HEK293T (cell line): ENCODE measurements at regions not wholly inside any gene's neighbourhood (a gene's known extent, or its start where the extent isn't known, plus 50 kb on each side); places are given as distances from the start of the nearest gene placed in this dataset.

ENCODE experiments used
- CTCF ChIA-PET: fragments of 350-600 bp; formaldehyde crosslinking; extraction: SDS; loops from one replicate; lab custom pipeline; 2021; ENCODE audit warnings: antibody characterized with exemption, inconsistent platforms; lab: Yijun Ruan, JAX
- POLR2A ChIA-PET: fragments of 350-600 bp; formaldehyde crosslinking; extraction: SDS; loops from one replicate; lab custom pipeline; 2020; ENCODE audit warnings: antibody characterized with exemption, inconsistent platforms; lab: Yijun Ruan, JAX
- DNase-seq: peaks from one replicate; pipeline ENCODE4 v3.0.0; 2012; ENCODE audit warnings: mixed read lengths; ENCODE audit errors: extremely low spot score
- ARNT ChIP-seq: fragments of 450-650 bp; IDR thresholded peaks from 2 replicates; pipeline ENCODE4 v1.6.1; 2017; ENCODE audit warnings: mild to moderate bottlenecking
- BHLHE40 ChIP-seq: fragments of 450-650 bp; IDR thresholded peaks from 2 replicates; pipeline ENCODE4 v1.6.1; 2016; ENCODE audit warnings: mild to moderate bottlenecking, moderate library complexity, borderline replicate concordance
- CTBP1 ChIP-seq: fragments of 450-650 bp; IDR thresholded peaks from 2 replicates; pipeline ENCODE4 v1.6.1; 2016; ENCODE audit warnings: borderline replicate concordance
- ELF4 ChIP-seq: fragments of 450-650 bp; IDR thresholded peaks from 2 replicates; pipeline ENCODE4 v1.6.1; 2017; ENCODE audit warnings: antibody characterized with exemption
- FOXA1 ChIP-seq: fragments of 450-650 bp; IDR thresholded peaks from 2 replicates; pipeline ENCODE4 v1.6.1; 2016; ENCODE audit warnings: mild to moderate bottlenecking
- FOXK2 ChIP-seq: fragments of 450-650 bp; IDR thresholded peaks from 2 replicates; pipeline ENCODE4 v1.6.1; 2016; ENCODE audit warnings: mild to moderate bottlenecking
- FOXM1 ChIP-seq: fragments of 450-650 bp; IDR thresholded peaks from 2 replicates; pipeline ENCODE4 v1.6.1; 2017; ENCODE audit warnings: mild to moderate bottlenecking, borderline replicate concordance
- HDGF ChIP-seq: fragments of 450-650 bp; IDR thresholded peaks from 2 replicates; pipeline ENCODE4 v1.6.1; 2017; ENCODE audit warnings: antibody characterized with exemption, borderline replicate concordance
- L3MBTL2 ChIP-seq: fragments of 450-650 bp; conservative IDR thresholded peaks from 2 replicates; pipeline ENCODE4 v1.6.1; 2016; ENCODE audit warnings: mild to moderate bottlenecking
- LEF1 ChIP-seq: fragments of 450-650 bp; IDR thresholded peaks from 2 replicates; pipeline ENCODE4 v1.6.1; 2017; ENCODE audit warnings: mild to moderate bottlenecking, borderline replicate concordance
- NFRKB ChIP-seq: fragments of 450-650 bp; IDR thresholded peaks from 2 replicates; pipeline ENCODE4 v1.6.1; 2016; ENCODE audit warnings: mild to moderate bottlenecking, moderate library complexity
- SP1 ChIP-seq: fragments of 450-650 bp; IDR thresholded peaks from 2 replicates; pipeline ENCODE4 v1.6.1; 2017
- SUZ12 ChIP-seq: fragments of 450-650 bp; IDR thresholded peaks from 2 replicates; pipeline ENCODE4 v1.6.1; 2016; ENCODE audit warnings: mild to moderate bottlenecking
- TARDBP ChIP-seq: fragments of 450-650 bp; IDR thresholded peaks from 2 replicates; pipeline ENCODE4 v1.6.1; 2016
- ZNF384 ChIP-seq: fragments of 450-650 bp; IDR thresholded peaks from 2 replicates; pipeline ENCODE4 v1.6.1; 2016
- TF ChIP-seq, protein P1 (sequence below): fragments of 450-650 bp; IDR thresholded peaks from 2 replicates; pipeline ENCODE4 v1.6.1; 2016

DNA sequence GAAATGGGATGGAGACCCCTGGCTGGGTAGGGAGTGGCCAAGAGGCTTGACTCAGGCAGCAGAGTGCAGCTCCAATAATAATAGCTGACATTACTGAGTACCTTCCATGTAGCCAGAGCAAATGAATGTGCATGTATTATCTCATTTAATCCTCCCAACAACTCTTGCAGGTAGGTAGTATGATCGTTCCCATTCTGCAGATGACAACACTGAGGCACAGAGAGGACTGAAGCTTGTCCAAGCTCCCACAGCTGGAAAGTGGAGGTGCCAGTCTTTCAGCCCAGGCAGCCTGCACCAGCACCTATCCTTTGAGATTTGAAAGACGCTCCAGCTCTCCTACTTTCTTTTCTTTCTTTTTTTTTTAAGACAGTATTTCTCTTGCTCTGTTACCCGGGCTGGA, 87.6 kb downstream of the PCDH1 start:
- TF ChIP-seq SUZ12 (no peak), FOXA1 (no peak), ZNF384 (no peak), ELF4 (no peak), LEF1 (no peak), L3MBTL2 (no peak), FOXM1 (no peak), CTBP1 (no peak), ARNT (no peak), NFRKB (no peak), TARDBP (no peak)
- TF ChIP-seq, protein P1, sequence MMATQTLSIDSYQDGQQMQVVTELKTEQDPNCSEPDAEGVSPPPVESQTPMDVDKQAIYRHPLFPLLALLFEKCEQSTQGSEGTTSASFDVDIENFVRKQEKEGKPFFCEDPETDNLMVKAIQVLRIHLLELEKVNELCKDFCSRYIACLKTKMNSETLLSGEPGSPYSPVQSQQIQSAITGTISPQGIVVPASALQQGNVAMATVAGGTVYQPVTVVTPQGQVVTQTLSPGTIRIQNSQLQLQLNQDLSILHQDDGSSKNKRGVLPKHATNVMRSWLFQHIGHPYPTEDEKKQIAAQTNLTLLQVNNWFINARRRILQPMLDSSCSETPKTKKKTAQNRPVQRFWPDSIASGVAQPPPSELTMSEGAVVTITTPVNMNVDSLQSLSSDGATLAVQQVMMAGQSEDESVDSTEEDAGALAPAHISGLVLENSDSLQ = no peak
- CTCF ChIA-PET = no interaction called here
- DNase-seq = no peak
- POLR2A ChIA-PET = no interaction called here

DNA sequence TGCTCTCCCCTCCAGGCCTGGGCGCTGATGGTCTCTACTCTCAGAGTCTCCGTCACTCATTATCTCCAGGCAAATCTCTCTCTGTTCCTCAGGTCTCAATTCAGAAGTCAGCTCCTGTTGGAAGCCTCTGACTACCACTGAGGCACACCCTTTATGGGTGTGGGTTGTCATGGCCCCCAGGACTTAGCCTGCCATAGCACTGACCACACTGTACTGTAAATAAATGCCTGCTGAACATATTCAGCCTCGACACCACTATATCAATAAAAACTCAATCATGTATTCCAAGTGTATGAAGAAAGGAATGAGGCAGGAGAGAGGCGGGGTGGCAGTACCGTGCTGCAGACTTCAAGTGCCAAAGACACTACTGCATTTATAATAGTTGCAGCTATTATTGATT, 88.9 kb downstream of the PCDH1 start:
- TF ChIP-seq SUZ12 = no peak
- TF ChIP-seq BHLHE40 = no peak
- no peak for TF ChIP-seq SP1
- no peak for TF ChIP-seq CTBP1
- TF ChIP-seq ZNF384 = no peak
- no peak for TF ChIP-seq ARNT
- TF ChIP-seq FOXM1 = no peak
- no peak for TF ChIP-seq HDGF
- TF ChIP-seq L3MBTL2 = no peak
- CTCF ChIA-PET = interaction anchor here (0.8 kb wide), 1 partner anchor 89 kb away, joined by 3 read pairs; the partner anchor contains the start of gene PCDH1
- POLR2A ChIA-PET = no interaction called here
- DNase-seq = no peak

DNA sequence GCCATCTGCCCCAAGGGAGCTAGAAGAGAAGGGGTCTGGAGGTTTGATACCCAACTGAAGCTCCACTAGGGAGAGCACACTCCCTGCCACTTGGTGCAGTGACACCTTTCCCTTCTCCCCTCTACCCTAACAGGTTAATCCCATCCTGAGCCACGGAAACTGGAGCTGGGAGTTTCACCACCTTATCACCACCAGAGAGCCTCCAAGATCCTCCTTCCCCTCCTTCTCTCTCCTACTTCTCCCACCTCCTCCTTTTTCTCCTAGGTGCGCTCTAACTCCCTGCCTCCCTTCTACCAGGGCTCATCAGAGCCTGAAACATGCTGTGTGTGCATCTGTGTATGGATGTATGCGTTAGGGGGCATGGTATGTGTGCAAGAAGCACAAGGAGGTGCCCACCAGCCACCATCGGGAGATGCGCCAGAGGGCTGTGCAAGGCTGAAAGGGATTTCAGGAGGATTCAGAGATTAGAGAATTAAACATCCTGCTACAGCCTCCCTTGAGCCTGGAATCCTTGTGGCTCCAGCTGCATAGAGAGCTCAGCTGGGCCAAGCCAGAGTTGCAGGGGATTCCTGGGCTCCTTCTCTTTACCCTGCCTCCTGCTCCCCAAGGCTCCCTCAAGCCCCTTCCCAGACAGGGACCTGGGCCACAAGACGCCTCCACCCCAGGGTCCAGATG, 89.8 kb downstream of the PCDH1 start:
- ChIA-PET CTCF (interaction anchor here (0.8 kb wide), 1 partner anchor 90 kb away, joined by 3 read pairs; the partner anchor contains the start of gene PCDH1), POLR2A (no interaction called here)
- no peak for DNase-seq
- TF ChIP-seq BHLHE40 (no peak), FOXK2 (no peak), CTBP1 (no peak)

DNA sequence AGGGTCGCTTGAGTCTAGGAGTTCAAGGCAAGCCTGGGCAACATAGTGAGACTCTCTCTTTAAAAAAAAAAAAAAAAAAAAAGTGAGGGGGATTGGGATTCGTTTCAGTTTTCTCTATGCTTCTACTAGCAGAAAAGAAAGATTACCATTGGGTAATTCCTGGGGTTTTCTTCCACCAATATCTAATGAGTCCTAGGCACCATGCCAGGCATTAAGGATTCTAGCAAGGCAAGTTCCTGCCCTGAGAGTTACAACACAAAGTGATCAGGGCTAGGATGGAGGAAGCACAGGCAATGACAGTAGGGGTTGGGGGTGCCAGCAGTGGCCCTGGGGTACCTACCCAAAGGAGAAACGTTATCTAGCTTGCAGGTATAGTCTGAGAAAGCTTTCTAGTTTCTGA, 90.8 kb downstream of the PCDH1 start:
- no peak for DNase-seq
- ChIA-PET CTCF (interaction anchor here (1.2 kb wide), 1 partner anchor 22 kb away, joined by 4 read pairs; no protein-coding TSS in a partner anchor), POLR2A (no interaction called here)
- TF ChIP-seq SUZ12 (no peak), BHLHE40 (no peak), HDGF (no peak), NFRKB (no peak), ZNF384 (no peak), L3MBTL2 (no peak), FOXA1 (no peak), FOXM1 (no peak), ARNT (no peak), ELF4 (no peak), FOXK2 (no peak), SP1 (no peak), TARDBP (no peak)
- TF ChIP-seq, protein P1 = no peak

DNA sequence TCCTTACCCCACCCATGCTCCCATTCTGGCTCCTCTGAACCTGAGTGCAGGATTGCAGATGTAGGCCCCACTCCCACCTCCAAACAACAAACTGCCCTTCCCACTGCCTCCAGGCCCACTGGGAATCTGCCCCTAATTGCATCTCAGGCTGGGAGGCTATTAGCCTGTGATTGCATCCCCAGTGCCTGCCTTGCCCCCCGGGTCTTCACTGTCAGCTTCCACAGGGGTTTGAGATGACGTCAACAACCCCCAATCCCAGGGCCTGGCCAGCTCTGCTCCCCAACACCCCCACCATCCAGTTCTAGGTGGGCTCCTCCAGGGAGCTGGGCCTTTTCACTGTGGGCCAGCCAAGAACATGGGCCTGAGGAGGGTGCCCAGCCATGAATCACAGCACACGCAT, 91.5 kb downstream of the PCDH1 start:
- DNase-seq = no peak
- ChIA-PET CTCF (interaction anchor here (1.2 kb wide), 1 partner anchor 22 kb away, joined by 4 read pairs; no protein-coding TSS in a partner anchor), POLR2A (no interaction called here)
- no peak for TF ChIP-seq FOXK2
- no peak for TF ChIP-seq CTBP1
- TF ChIP-seq BHLHE40 = no peak

DNA sequence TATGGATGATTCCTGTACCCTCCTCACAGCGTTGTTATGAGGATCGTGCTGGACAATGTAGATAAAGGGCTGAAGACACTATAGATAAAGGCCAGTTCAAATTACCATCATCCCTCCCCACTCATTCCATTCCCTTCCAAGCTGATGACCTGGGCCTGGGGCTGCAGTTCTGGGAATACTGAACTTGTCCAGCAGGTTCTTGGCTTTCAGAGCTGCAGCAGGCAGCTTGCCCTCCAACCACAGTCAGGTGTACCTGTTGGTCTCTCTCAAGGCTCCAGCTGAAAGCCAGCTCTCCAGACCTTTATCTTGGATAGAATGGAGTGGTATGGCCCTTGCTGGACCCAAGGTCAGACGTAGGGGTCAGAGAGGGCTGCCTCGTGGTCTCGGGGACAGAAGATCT, 92.5 kb downstream of the PCDH1 start:
- no peak for DNase-seq
- POLR2A ChIA-PET = interaction anchor here (0.8 kb wide), 1 partner anchor 17 kb away, joined by 3 read pairs; no protein-coding TSS in a partner anchor
- no peak for TF ChIP-seq SUZ12
- no peak for TF ChIP-seq BHLHE40
- no peak for TF ChIP-seq LEF1
- no peak for TF ChIP-seq TARDBP
- TF ChIP-seq NFRKB = no peak
- TF ChIP-seq, protein P1 = no peak
- TF ChIP-seq ARNT = no peak
- TF ChIP-seq FOXM1 = no peak
- CTCF ChIA-PET = interaction anchor here (1.2 to 1.4 kb wide), 2 partner anchors 90 to 94 kb away, joined by 3 to 6 read pairs; no protein-coding TSS in a partner anchor

DNA sequence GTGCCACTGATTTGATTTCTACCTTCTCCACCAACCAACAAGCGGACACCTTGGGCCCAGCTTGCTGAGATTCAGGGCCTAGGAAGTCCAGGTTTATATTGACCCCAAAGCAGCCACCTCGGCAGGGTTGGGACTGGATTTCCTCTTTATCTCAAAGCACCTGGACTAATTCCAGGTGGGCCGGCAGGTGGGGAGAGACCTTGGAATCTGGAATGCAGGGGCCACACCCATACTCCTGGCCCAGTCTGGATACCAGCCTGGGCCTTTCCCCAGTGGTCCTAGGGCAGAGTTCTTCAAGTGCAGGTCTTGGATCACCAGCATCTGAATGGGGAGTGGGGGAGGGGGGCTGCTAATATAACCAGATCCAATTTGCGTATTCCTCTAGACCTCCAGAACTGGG, 93.1 kb downstream of the PCDH1 start:
- POLR2A ChIA-PET = no interaction called here
- no peak for DNase-seq
- TF ChIP-seq ZNF384 (no peak), FOXM1 (no peak), ELF4 (no peak), BHLHE40 (no peak), L3MBTL2 (no peak), HDGF (no peak)
- TF ChIP-seq, protein P1 = no peak
- CTCF ChIA-PET = interaction anchor here (1.2 to 1.4 kb wide), 2 partner anchors 89 to 93 kb away, joined by 3 to 6 read pairs; no protein-coding TSS in a partner anchor
